COR-L47 (cell line): ENCODE measurements at regions not wholly inside any gene's neighbourhood (a gene's known extent, or its start where the extent isn't known, plus 50 kb on each side); places are given as distances from the start of the nearest gene placed in this dataset.
"Not testable (repeated sequence)": the region's sequence is repeated elsewhere in the genome, so short reads cannot be mapped to it uniquely, and the experiment has no call there.

Source experiments
- DNase-seq: peaks from one replicate; lab custom pipeline; 2025; lab: John Stamatoyannopoulos, UW

DNA sequence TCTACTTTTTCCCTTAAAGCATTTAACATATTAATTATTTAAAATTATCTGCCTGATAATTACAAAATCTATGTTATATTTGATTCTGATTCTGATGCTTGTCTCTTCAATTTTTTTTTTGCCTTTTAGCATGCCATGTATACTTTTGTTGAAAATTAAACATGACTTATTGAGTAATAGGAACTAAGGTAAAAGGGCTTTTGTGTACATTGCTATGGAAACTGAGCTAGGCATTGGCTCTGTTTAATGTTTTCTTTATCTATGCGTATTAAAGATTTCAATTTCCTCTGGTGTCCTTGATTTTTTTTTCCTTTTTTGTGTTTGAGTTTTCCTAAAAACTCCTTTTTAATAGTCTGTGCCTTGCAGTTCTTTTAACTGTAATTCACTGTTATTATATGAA lies 805.2 kb downstream of the DHX35 start:
- DNase-seq: no peak

DNA sequence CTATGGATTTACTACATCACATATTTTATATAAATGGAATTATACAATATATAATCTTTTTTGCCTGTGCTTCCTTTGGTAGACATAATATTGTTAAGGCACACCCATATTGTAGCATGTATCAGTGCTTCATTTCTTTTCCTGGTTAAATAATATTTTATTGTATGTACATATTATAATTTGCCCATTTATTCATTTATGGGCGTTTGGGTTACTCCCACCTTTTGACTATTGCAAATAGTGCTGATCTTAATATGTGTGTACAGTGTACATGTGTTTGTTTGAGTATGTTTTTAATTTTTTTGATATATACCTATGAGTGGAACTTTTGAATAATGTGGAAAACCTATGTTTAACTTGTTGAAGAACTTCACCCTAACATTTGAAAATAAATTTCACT lies 804.2 kb downstream of the DHX35 start:
- no peak for DNase-seq

DNA sequence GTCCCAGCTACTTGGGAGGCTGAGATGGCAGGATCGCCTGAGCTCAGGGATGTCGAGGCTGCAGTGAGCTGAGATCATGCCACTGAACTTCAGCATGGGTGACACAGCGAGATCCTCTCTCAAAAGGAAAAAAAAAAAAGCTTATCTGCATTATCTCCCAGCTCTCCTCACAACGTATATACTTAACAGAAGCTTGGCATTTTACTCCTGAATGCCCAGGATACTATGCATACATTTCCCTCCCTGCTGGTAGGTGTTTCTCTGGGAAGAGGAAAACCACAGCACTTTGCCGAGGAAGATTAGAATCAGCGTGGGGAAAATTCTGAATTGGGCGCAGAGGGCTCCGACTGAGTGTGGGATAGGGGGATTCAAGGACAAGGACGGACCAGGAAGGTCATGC lies 800.6 kb downstream of the DHX35 start:
- DNase-seq: no peak

DNA sequence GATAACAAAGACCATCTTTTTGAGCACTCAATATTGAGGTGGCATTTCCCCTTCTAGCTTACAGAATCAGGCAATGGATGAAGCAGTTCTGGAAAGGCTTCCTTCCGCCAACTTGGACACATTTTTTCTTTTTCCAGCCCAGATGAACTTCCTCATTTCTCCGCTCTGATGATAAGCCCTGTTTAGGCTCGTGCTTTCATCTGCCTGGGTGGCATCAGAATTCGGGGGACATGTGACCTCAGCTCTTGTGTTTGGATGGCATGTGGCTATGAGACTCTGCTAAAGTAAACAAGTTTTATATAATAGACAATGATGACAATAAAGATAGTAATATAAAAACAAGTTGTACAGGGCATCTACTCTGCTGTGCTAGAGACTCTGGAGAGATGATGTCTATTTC lies 796.7 kb downstream of the DHX35 start:
- no peak for DNase-seq

DNA sequence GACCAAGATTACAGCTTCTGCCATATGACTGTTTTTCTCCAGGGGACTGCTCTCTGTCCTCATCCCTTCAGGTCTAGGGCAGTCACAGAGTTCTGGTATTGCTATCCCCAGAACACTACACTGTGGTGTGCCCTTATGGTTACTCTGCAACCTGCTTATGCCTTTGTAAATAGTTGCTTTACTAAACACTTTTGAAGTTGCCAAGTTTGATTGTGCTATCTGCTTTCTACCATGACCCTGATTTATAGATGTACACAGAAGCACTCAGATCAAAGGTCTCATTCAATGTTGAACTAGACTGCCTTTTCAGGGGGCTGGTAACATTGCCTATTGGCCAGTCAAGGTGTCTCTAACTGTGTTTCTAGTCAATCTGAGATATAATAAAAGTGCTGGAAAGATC lies 794.7 kb downstream of the DHX35 start:
- DNase-seq: no peak

DNA sequence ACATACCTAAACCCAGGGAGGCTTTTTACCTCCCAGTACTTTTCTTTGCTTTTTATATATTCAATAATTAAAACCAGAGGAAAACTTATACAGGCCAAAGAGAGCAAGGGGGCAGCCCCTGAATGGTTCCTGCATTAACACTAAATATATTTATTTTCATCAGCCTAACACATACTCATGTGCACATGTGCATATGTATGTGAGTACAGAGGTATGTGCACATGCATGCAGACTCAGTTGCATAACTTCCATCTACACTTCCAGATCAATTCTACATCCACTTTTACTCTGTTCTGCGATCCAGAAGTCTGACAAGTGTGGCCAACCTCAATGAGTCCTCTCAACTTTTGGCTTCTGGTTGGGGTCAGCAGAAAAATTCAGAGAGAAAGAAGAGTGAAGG lies 794.2 kb downstream of the DHX35 start:
- no peak for DNase-seq

DNA sequence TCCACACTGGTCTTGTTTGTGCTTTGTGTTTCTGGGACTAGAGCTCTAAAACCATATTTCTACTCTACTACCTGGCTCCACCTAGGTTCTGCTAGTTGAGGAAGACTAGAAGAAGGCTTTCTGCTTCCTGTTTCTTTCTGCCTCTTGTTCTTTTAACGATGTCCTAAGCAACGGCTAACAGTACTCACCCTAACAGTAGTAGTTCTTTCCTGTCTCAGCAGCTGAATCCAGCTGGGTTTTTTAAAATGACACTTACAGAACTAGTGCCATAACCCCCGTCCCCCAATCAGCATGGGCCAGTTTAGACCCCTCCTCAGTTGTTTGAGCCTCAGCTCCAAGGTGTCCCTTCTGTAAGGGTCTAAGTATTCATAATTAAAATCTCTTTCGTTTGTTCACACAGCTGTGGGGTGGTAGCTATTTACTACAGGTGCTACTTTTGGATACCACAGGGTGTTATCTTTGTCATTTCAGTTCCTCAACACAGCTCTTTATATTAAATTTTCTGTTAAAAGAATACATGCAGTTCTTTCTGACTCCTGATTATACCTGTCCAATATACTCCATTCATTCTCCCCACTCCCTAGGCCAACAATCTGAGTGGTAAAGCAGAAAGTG lies 790.2 kb downstream of the DHX35 start:
- DNase-seq: no peak

DNA sequence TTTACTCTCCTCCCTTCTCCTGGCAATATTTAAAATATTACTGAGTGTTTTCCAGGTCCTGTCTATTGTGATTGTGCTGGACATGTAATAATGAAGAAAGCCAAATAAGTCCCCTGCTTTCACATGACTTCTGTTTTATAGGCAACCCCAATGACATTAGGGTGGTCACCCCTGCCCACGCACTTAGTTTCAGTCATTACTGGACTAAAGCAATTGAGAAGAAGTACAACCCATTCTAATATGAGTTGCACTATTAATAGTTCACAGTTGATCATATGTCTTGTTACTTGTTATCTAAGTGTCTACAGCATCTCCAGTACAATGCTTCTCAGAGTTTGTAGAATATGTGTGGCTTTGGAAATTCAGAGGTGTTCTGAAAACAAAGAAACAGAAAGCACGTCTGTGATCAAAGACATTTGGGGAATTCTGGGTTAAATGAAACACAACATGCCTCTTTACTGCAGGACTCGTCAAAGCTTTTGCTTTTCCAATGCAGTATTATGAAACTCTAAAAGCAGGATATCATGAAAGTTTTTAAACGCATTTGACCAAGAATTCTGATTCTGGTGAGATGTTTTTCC lies 789.5 kb downstream of the DHX35 start:
- DNase-seq: no peak

DNA sequence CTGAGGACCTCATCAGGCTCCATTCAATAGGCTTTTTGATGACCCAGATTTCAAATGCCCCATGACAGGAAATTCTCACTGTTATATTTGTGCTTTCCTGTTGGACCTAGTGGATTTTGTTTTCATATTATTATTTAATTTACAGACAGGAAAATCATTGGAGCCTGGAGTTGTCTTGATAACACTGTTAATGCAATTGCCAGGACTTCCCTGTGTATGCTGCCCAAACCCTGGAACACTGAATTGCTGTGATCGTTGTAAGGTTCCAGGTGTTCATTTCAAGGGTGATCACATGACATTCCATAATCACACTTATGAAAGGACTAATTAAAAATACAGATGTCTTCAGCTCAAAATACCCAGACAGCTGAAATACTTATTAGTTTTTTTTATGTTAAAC lies 783.2 kb downstream of the DHX35 start:
- DNase-seq: no peak

DNA sequence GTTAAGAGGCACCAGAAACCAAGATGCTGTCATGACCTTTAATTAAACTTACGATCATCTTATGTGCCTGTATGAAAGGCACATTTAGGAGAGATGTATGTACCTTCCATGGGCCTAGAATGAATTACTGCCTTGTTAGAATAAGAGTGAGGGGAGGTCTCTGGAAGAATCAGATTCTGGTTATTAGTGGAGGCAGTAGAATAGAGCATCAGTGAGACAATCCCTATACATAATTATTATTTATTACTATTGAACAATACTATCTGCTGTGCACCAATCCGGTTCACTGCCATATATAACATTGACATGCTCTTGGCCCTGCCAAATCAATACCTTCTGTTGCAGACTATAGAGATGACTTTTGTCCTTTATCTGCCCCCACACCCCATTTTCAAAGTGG lies 776.5 kb downstream of the DHX35 start:
- no peak for DNase-seq

DNA sequence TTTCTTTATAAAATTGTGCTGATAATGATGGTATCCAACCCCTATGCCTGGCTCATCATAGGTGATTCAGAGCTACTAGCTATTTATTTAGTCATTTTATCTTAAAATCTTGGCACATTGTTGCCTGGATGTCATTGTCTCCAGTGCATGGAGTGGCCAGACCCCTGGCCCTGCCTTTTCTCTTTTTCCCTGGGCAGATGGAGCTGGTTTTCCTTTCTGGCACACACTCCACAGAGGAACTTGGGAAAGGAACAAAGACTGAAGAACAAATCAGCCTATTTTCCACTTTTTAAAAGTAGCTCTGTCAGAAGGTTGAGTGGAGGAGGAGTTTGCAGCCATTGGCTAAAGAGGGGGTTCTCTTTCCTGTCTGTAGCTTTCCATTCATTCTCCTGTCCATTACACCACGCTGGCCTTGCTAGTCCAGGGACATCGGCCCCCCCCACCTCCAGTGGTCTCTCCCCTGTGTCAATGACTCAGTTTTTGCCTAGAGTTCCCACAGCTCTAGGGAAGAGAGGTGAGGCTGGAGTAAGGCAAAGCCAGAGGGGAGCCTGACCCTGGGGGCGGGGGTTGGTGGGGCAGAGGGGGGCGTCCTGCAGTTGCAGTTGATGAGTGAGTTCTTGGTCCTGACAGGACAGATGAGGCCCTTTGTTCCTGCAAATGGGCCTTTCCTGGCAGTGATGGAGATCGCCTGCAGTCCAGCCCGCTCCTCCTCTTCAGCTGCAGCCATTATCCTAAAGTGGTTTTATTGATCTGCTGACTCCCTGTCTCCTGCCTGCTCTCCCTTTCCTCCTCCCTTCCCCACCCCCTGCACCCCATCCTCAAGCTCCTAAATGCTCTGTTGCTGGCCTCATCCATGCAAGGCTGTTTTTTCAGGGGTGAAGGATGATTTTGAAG lies 774.5 kb downstream of the DHX35 start:
- DNase-seq: no peak

DNA sequence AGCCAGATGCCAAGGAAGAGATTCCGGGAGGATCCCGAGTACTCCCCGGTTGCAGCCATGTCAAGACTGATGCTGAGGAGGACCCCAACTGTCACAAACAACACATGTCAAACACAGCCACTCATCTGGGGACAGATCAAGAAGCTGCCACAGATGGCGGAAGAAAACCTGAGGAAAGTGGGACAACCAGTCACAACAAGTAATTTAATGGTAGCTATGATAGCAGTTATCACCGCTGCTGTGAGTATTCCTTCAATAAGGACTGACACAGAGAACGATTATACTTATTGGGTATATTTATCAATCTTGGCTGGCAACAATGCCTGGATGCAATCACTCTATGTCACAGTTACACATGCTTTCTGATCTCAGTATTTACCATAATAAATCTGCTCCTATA lies 763.4 kb downstream of the DHX35 start:
- not testable (repeated sequence) for DNase-seq

DNA sequence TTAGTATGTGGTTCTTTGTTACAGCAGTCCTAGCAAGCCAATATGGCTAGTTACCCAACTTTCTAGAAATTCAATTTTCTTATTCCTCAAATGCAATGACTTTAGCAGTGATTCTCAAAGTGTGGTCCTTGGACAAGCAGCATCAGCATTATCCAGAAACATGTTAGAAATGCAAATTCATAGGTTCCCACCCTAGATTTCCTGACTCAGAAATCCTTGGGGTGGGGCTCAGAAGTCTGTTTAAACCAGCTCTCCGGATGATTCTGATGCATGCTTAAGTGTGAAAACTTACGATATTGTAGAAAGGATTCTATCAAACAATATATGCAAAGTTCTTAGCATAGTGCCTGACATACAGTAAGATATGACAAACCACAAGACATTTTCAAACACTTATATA lies 757.1 kb downstream of the DHX35 start:
- DNase-seq: no peak

DNA sequence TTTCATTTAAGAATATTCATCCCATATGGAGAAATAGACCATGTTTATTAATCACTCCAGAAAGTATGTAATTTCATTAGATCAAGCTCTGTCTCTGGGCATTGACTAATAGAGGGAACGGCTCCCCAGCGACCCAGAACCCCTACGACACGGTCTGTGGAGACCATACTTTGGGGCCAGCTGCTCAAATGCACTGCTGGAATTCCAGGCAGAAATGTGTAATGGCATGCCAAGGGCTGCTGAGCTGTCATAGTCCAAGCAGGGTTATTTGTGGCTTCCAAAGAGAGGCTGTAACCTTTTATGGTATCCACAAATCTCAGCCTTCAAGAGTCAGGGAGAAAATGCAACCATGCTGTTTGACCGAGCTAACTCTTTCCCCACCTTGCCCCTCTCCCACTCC lies 755.8 kb downstream of the DHX35 start:
- no peak for DNase-seq

DNA sequence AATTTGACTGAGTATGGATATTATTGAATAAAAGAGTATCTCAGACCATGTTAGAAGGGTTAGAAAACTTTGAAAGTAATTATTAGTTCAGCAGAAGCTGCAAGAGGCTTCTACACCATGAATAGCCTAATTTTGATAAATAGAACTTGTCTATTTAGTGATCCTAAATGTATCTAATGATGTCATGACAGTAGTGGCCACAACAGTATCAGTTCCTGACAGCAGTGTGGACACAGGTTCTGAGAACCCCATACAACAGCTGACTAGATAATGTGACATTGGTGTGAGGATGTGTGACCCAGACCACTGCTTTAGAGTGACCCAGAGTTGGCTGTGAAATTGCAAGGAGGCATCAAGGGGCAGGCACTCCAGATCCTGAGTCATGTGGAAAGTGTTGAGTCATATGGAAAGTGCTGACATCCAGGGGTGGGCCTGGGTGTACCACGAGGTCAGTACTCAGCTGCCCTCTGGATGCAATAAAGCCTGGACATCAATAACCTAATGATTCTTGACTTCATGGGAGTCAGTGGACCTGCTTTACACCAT lies 754.7 kb downstream of the DHX35 start:
- DNase-seq: no peak

DNA sequence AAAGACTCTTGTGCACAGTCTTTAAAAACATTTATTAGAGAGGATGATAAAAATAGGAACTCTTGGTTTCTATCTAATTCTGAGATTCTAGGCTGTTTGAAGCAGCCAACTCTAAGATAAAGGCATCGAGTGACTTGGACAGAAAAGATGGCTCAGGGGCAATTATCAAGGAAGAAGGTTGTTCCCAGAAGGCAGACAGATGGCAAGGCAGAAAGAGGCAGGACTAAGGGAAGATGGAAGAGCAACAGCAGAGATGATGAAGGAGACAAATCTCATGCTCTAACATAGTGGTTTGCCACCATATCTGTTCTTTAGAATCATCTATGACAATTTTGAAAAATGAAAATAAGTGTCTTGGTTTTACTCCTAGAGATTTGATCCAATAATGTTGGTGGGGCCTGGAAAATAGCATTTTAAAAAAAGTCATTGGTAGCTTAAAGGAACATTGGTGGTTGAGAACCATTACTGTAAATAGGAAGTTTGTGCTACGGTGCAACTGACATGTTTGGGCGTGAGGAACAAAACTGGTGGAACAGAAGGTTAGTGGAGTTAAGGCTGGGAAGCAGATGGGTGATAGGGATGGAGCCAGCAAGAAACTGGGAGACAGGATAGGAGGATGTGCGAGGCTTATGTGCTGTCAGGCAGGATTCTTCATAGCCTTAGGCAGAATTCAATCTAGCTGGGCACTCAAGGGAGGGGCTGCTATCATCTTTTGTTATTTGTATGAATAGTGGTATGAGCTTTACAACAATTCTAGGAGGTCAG lies 751.1 kb downstream of the DHX35 start:
- DNase-seq: no peak

DNA sequence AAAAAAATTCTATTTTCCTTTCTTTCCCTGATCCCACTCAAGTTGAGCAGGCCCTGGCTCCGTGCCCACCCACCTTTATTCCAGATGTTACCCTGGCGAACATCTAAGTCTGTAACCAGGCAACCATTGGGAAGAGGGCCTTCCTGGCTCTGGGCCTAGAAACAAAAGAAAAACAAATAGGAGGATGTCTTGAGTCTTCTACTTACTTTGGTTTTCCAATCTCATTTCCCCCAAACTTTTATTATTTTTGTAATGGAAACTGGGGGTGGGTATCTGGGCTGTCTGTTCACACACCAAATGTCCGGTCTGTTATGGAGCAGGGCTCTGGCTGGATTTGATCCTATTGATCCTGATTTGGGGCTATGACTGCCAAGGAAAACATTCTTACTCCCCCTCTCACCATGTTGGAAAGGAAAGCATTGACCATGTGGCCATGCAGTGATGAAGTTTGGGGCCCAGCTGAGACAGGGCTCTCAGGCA lies 744.1 kb downstream of the DHX35 start:
- no peak for DNase-seq

DNA sequence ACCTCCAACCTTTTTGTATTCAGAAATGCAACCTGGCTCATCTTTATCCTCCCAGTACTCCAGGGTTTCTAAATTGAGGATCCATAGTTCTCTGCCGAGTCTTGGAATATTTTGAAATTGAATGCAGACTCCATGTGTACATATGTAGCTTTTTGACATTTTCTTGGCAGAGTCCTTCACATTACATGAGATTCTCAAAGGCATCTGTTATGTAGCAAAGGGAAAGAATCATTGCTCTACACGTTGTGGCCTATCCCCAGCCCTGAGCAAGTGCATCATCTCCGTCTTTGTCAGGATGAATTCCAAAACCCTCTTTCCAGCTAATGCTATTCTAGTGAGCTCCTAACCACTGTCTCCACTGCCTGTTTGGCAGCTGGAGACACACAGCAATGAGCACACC lies 742.9 kb downstream of the DHX35 start:
- DNase-seq: no peak

DNA sequence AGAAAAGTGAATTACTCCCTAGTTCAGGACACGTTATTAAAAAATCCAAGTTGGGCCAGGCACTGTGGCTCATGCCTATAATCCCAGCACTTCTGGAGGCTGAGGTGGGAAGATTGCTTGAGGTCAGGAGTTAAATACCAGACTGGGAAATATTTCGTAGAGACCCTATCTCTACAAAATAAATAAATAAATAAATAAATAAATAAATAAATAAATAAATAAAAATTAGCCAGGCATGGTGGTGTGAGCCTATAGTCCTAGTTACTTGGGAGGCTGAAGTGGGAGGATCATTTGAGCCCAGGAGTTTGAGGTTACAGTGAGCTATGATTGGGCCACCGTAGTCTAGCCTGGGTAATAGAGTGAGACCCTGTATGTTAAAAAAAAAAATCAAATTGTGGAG lies 741.2 kb downstream of the DHX35 start:
- not testable (repeated sequence) for DNase-seq

DNA sequence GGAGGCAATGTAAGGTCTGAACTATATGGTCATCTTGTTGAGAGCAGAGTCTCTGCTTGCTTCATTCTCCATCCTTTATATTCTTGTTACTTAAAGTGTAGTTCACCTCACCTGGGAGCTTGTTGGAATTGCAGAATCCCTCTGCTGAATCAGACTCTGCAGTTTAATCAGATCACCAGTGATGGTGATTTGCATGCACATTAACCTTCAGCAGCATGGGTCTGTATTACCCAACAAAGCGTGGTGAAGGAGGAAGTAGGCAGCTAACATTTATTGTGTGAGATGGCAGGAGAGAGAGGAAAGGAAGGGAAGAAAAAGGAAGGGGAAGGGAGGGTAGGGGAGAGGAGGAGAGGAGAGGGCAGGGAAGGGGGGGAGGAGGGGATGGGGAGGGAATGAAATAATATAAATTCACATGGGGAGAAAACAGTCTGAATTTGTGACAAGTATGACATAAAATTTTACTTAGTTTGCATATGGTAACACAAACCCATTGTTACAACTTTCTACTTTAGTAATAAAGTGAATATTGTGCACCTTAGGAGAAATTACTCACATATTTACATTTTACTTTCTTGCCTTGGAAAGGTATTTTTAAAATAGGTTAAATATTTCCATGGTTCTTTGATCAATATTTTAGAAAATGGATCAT lies 740.7 kb downstream of the DHX35 start:
- DNase-seq: no peak

DNA sequence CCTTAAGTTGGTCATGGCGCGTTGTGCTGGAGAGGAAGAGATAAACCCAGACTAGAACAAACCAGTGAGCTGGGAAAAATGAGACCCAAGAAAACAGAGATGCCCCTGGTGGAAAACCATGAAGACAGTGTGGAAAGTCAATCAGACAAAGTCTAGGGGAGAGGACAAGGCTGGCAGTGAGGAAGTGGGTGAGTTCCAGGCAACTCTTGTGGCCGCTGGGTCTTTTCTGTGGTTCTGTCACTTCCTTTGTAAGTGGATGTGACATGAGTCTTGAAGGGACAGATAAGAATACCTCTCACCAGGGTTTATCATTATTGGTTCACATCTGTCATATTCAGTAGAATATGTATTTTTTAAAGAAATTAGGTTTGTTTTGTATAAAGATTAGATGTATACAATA lies 738.4 kb downstream of the DHX35 start:
- DNase-seq: no peak
